ENCODE measurements at regions not wholly inside any gene's neighbourhood (a gene's known extent, or its start where the extent isn't known, plus 50 kb on each side); places are given as distances from the start of the nearest gene placed in this dataset.
"Not testable (repeated sequence)": the region's sequence is repeated elsewhere in the genome, so short reads cannot be mapped to it uniquely, and the experiment has no call there.

DNA sequence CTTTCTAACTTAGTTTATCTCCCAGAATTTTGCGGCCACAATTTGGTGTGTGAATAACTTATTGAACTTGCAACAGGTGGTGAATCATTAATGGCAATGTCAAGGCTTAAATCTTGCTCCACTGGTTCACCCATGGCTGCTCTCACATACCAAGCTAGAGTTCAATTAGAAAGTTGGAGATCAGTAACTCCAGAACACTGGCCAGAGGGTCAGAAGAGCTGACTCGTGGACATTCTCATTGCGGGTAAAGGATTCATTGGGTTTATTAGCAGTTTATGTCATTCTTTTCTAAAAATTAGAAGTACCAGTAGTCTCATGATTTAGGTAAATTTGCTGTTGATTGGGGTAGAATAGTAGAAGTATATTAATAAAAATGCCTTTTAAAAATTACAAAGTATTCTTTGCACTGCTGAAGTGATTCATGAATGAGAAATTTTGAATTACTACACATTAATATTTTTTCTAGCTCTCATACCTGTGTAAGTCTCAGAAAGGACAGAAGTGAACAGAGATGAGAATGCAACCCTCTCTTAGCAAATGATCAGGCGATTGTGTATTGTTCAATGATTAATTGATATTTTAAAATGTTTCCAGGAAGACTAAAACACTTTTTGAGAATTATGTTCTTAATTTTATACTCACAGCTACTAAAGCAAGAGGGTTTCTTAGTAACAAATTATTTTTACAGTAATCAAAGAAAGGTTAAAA, 142.0 kb downstream of the SYT15 start:
- H3K36me3 ChIP-seq; H3K4me3 ChIP-seq; H3K9me3 ChIP-seq (ENCODE audit: low read depth); H3K27ac ChIP-seq; DNase-seq (ENCODE audit: low read depth in 1 of 2, low spot score in 1 of 2); H3K4me1 ChIP-seq (ENCODE audit: low read depth); H3K27me3 ChIP-seq: not testable (repeated sequence)

DNA sequence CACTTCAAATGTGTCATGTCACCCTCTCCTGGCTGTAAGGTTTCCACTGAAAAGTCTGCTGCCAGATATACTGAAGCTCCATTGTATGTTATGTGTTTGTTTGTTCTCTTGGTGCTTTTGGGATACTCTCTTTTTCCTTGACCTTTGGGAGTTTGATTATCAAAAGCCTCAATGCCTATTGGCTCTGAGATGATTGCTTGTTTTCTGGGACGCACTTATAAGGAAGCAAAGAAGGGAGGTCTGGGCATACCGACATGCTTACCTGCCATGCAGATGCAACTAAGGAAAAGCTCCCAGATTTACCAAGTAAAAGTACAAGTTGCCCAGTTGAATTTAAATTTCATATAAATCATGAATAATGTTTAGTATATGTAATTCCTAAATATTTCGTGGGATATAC, 145.3 kb downstream of the SYT15 start:
- H3K27ac ChIP-seq; H3K4me3 ChIP-seq; H3K27me3 ChIP-seq; H3K4me1 ChIP-seq (ENCODE audit: low read depth); H3K9me3 ChIP-seq (ENCODE audit: low read depth); H3K36me3 ChIP-seq; DNase-seq (ENCODE audit: low read depth in 1 of 2, low spot score in 1 of 2): not testable (repeated sequence)

DNA sequence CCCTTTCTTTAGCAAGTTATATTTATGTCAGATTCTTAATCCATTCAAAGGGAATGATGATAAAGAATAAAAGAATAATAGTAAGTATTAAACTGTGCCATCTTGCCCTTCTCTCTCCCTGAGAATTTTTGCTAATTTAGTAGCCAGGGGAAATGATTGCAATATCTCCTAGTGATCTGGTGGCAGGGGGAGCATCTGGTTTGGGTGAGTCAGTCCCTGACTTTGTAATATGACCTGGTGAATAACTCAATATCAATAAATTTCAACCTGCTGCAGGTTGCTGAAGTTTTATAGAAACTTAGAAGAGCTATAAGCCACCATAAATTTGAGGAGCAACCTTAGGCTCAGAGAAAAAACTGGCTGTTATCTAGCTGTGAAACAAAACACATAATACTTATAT, 149.4 kb downstream of the SYT15 start:
- not testable (repeated sequence) for H3K4me3 ChIP-seq; H3K27ac ChIP-seq; H3K4me1 ChIP-seq (ENCODE audit: low read depth); H3K36me3 ChIP-seq; DNase-seq (ENCODE audit: low read depth in 1 of 2, low spot score in 1 of 2); H3K9me3 ChIP-seq (ENCODE audit: low read depth); H3K27me3 ChIP-seq

DNA sequence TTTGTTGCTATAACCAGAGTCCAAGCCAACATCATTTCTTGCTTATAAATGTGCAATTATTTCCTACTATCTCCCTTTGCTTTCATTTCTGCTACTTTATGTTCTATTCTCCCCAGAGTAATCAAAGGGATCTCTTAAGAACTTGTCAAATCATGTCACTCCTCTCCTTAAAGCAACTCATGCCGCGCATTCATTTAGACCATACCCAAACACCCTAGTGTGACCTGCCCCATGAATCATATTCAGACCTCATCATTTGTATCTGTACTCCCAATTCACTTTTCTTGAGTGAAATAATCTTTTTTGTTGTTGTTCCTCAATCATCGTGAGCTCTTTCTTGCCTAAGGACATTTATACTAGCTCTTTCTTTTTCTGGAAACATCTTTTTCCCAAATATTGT, 151.8 kb downstream of the SYT15 start:
- not testable (repeated sequence) for H3K4me3 ChIP-seq; H3K9me3 ChIP-seq (ENCODE audit: low read depth); DNase-seq (ENCODE audit: low read depth in 1 of 2, low spot score in 1 of 2); H3K27me3 ChIP-seq; H3K27ac ChIP-seq; H3K36me3 ChIP-seq; H3K4me1 ChIP-seq (ENCODE audit: low read depth)

DNA sequence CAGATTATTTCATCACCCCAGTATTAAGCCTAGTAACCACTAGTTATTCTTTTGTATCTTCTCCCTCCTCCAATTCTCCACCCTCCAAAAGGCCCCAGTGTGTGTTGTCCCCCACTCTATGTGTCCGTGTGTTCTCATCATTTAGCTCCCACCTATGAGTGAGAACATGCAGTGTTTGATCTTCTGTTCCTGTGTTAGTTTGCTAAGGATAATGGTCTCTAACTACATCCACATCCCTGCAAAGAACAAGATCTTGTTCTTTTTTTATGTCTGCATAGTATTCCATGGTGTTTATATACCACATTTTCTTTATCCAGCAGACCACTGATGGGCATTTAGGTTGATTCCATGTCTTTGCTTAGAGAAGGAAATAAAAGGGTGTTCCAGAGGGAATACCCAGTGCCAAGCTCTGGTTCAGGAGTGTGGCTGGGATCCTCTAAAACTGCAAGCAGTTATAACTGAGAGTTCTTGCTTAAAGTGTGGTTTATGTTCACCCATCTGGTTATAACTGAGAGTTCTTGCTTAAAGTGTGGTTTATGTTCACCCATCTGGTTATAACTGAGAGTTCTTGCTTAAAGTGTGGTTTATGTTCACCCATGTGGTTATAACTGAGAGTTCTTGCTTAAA, 154.8 kb downstream of the SYT15 start:
- H3K4me1 ChIP-seq (ENCODE audit: low read depth); H3K27me3 ChIP-seq; H3K36me3 ChIP-seq; H3K27ac ChIP-seq; H3K4me3 ChIP-seq; DNase-seq (ENCODE audit: low read depth in 1 of 2, low spot score in 1 of 2); H3K9me3 ChIP-seq (ENCODE audit: low read depth): not testable (repeated sequence)

DNA sequence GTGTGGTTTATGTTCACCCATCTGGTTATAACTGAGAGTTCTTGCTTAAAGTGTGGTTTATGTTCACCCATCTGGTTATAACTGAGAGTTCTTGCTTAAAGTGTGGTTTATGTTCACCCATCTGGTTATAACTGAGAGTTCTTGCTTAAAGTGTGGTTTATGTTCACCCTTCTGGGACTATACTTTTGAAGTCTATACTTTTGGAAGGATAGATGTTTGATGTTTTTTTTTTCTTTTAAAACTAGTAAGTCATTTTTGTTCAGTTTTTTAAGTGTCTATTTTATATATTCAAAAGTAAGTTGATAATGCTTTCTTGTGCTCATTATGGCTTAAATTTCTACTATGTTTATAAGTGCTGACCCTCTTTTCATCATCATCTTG, 155.3 kb downstream of the SYT15 start:
- not testable (repeated sequence) for H3K9me3 ChIP-seq (ENCODE audit: low read depth); DNase-seq (ENCODE audit: low read depth in 1 of 2, low spot score in 1 of 2)

DNA sequence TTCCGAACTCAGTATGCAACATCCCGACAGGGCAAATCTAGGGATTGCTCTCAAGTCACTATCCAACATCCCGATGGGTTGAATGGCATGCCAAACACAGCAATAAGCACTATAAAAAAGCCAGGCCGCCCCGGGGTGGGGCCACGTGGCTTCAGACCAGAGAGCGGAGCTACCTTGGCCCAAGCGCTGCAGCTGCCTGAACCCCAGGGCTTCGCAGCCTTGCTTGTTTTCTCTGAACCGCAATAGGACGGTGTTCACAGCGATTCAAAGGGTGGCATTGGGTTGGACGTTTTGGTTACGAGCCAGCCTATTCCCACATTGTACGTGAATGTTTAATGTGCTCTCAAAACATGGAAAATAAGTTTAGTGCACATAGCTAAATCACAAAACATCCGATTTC, 161.0 kb downstream of the SYT15 start:
- not testable (repeated sequence) for DNase-seq (ENCODE audit: low read depth in 1 of 2, low spot score in 1 of 2); H3K4me3 ChIP-seq; H3K27ac ChIP-seq; H3K27me3 ChIP-seq; H3K9me3 ChIP-seq (ENCODE audit: low read depth); H3K4me1 ChIP-seq (ENCODE audit: low read depth); H3K36me3 ChIP-seq

More for the DNA sequence above, 155.3 kb downstream of the SYT15 start:
- not testable (repeated sequence) for H3K4me1 ChIP-seq (ENCODE audit: low read depth); H3K27me3 ChIP-seq; H3K4me3 ChIP-seq; H3K27ac ChIP-seq; H3K36me3 ChIP-seq

DNA sequence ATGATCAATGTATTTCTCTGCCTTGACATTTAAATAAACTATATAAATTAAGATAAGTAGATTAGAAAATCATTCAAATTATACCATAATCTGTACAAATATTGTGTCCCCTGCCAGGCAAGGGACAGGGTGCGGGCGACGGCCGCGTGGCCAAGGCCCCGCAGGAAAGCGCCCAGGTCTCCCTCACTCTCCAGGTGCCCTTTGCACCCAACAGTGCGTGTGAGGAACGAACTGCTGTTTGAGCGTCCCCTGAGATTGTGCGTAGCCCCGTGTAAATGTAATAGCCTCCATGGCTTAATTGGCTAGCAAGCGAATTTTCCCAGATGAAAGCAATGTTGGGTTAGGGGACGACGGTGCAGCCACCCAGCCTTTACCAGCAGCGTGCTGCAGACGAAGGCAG, 161.4 kb downstream of the SYT15 start:
- H3K4me1 ChIP-seq (ENCODE audit: low read depth); H3K27ac ChIP-seq; H3K4me3 ChIP-seq; H3K27me3 ChIP-seq; H3K36me3 ChIP-seq; H3K9me3 ChIP-seq (ENCODE audit: low read depth); DNase-seq (ENCODE audit: low read depth in 1 of 2, low spot score in 1 of 2): not testable (repeated sequence)

DNA sequence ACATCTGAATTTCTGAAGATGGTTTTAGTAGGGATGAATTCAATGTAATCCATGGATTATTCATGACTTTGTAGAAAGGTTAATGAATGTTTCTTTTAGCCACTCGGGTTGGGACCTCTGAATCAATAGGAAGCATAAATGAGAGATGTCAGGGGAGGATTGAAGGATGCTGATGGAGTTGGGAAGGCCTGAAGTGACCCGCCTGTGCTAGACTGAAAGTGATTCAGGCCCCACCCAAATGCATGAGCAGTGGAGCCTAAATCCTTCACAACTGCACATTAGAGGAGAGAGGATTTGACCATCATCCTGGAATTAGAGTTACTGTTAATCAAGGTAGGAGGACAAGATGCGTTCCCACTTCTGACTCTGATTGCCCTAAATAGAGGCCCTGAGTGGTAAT, 162.2 kb upstream of the PTPN20 start:
- H3K27ac ChIP-seq; H3K9me3 ChIP-seq (ENCODE audit: low read depth); DNase-seq (ENCODE audit: low read depth in 1 of 2, low spot score in 1 of 2); H3K4me1 ChIP-seq (ENCODE audit: low read depth); H3K27me3 ChIP-seq; H3K4me3 ChIP-seq; H3K36me3 ChIP-seq: not testable (repeated sequence)

DNA sequence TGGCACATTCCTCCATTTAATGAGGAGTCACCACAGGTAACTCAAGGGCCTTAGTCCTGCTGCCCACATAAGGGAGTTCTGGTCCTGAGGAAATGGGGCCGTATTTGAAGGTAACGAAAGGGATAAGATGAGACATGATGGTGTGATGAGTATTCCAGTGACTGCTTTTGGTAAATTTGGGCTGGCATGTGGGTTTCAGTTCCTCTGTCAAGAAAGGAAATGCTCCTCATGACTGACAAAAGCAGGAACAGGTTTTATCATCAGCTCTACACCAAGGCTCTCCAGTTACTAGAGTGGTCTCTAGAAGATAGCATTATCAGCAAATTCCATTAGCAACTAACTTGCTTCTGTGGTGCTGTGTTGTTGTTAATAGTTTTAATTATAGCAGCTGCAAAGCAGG, 161.8 kb upstream of the PTPN20 start:
- not testable (repeated sequence) for DNase-seq (ENCODE audit: low read depth in 1 of 2, low spot score in 1 of 2); H3K4me3 ChIP-seq; H3K36me3 ChIP-seq; H3K27me3 ChIP-seq; H3K4me1 ChIP-seq (ENCODE audit: low read depth); H3K9me3 ChIP-seq (ENCODE audit: low read depth)
- peak overlapping the region; percentile 28 for H3K27ac ChIP-seq

DNA sequence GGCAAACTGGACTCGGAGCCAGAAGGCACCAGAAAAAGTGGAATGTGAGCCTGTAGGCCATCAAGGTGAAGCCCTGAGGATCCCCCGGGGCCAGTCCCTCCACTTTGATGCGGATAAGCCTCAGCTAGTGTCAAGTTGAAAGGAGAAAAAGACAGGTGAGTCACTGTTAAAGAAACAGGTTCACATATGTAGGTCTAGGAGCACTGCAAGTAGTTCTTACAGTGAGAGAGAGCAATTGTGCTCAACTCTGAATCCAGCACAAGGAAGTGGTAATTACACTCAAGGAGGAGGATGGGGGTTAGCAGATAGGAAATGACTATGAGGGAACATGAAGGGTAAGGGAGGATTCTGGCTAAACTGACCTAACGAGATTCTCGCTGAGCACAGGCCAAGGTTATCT, 157.5 kb upstream of the PTPN20 start:
- not testable (repeated sequence) for H3K27me3 ChIP-seq; DNase-seq (ENCODE audit: low read depth in 1 of 2, low spot score in 1 of 2); H3K36me3 ChIP-seq; H3K4me1 ChIP-seq (ENCODE audit: low read depth); H3K4me3 ChIP-seq; H3K27ac ChIP-seq; H3K9me3 ChIP-seq (ENCODE audit: low read depth)

DNA sequence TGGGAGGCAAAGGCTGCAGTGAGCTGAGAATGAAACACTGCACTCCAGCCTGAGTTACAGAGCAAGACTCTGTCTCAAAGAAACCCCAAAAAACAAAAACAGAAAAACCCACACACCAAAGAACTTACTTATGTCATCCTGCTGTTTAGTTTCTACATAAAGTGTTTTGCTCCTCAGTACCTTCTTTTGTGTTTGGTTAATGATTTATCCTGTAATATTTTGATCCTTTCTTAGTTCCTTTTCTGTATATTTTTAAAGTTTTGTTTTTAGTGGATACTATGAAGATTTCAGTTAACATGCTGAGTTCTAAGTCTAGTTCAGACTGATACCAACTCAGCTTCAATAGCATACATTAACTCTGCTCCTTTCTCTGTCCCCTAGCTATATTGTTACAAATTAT, 149.8 kb upstream of the PTPN20 start:
- H3K27me3 ChIP-seq; H3K9me3 ChIP-seq (ENCODE audit: low read depth); DNase-seq (ENCODE audit: low read depth in 1 of 2, low spot score in 1 of 2); H3K36me3 ChIP-seq; H3K27ac ChIP-seq; H3K4me1 ChIP-seq (ENCODE audit: low read depth); H3K4me3 ChIP-seq: not testable (repeated sequence)

DNA sequence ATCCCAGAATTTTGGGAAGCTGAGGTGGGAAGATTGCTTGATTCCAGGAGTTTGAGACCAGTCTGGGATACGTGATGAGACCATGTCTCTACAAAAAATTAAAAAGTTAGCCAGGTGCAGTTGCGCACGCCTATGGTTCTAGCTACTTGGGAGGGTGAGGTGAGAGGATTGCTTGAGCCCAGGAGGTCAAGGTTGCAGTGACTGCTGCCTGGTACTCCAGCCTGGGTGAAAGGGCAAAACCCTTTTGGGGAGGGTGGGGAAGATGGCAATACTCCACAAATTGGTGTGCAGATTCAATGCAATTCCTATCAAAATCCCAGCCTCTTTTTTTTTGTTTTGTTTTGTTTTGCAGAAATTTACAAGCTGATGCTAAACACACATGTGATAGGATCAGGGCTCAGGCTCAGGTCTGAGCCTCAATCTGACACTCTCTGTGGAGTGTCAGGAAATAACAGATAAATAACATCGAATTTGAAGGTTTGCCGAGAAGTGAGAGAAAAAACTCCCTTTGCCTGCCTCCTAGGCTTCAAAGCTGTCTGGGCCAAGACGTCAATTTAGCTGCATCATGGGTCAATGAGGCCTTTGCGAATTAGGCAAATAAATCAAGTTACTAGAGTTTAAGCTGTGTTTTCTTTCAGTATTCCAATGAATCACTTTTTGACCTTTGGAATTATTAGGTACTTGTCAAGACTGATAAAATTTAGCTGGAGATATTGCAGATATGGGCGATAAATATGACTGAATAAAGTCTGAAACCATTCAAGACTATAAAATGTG, 142.5 kb upstream of the PTPN20 start:
- not testable (repeated sequence) for H3K27me3 ChIP-seq; H3K4me1 ChIP-seq (ENCODE audit: low read depth); H3K4me3 ChIP-seq; H3K36me3 ChIP-seq; H3K27ac ChIP-seq; H3K9me3 ChIP-seq (ENCODE audit: low read depth); DNase-seq (ENCODE audit: low read depth in 1 of 2, low spot score in 1 of 2)

DNA sequence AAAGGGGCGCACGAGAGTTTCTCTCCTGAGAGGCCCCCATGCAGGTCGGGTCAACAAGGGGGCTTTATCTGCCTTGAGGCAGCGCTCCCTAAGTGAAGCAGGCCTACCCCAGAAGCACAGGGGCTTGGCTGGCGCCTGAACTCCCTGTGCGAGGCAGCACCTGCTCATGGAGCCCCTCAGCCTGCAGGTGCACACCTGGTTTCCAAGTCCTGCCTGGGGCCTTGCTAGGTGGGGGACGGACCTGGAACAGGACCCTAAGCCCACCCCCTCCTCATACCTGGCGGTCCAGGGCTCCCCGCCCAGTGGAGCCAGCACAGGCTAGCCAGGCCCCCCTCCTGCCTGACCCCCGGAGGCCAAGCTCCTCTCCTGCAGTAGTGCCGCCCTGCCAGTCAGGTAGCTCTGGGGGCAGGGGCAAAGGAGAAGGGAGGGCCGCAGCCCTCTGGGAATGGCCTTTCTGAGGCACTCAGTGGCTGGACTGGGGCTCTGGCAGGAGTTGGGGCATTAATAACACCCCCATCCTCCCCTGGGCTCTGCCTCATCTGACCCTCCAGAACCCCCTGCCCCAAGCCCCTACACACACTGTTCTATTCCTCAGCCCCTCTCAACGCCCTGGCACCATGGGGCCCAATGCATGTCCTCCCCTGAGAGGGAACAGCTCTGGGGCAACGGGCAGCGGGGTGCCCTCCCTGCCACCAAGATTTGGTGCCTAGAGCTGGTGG, 137.9 kb upstream of the PTPN20 start:
- DNase-seq (ENCODE audit: low read depth in 1 of 2, low spot score in 1 of 2); H3K27ac ChIP-seq; H3K9me3 ChIP-seq (ENCODE audit: low read depth); H3K27me3 ChIP-seq; H3K4me1 ChIP-seq (ENCODE audit: low read depth); H3K36me3 ChIP-seq; H3K4me3 ChIP-seq: not testable (repeated sequence)

Data from cardiac muscle cell (in vitro differentiated cells and primary cell).